ENCODE measurements at regions not wholly inside any gene's neighbourhood (a gene's known extent, or its start where the extent isn't known, plus 50 kb on each side); places are given as distances from the start of the nearest gene placed in this dataset.

- DNase-seq (ENCODE audit: low read depth): no peak
- no peak for TF ChIP-seq CTCF (IDR thresholded peaks at IDR 0.05; ENCODE audit: insufficient read depth, low read depth, low read length, missing control alignments)
- H3K4me3 ChIP-seq (ENCODE audit: low read length): no peak overlapping the region
These were observed 571.2 kb upstream of the CFAP20DC start for GRCh38 chr3:59621037-59621436.

GRCh38 chr3:59620325-59620724 is 570.5 kb upstream of the CFAP20DC start:
- TF ChIP-seq CTCF (IDR thresholded peaks at IDR 0.05; ENCODE audit: insufficient read depth, low read depth, low read length, missing control alignments): no peak
- no peak for DNase-seq (ENCODE audit: low read depth)
- H3K4me3 ChIP-seq (ENCODE audit: low read length): no peak overlapping the region

GRCh38 chr3:59612444-59612715 is 562.6 kb upstream of the CFAP20DC start:
- no peak overlapping the region for H3K4me3 ChIP-seq (ENCODE audit: low read length)
- no peak for DNase-seq (ENCODE audit: low read depth)
- no peak for TF ChIP-seq CTCF (IDR thresholded peaks at IDR 0.05; ENCODE audit: insufficient read depth, low read depth, low read length, missing control alignments)

- H3K4me3 ChIP-seq (ENCODE audit: low read length): no peak overlapping the region
- DNase-seq (ENCODE audit: low read depth): no peak
- TF ChIP-seq CTCF (IDR thresholded peaks at IDR 0.05; ENCODE audit: insufficient read depth, low read depth, low read length, missing control alignments): no peak
These were observed 562.0 kb upstream of the CFAP20DC start for GRCh38 chr3:59611649-59612443.

GRCh38 chr3:59609657-59610348 is 560.0 kb upstream of the CFAP20DC start:
- no peak for TF ChIP-seq CTCF (IDR thresholded peaks at IDR 0.05; ENCODE audit: insufficient read depth, low read depth, low read length, missing control alignments)
- DNase-seq (ENCODE audit: low read depth): peak; percentile 37
- H3K4me3 ChIP-seq (ENCODE audit: low read length): no peak overlapping the region

GRCh38 chr3:59608356-59608755 is 558.5 kb upstream of the CFAP20DC start:
- no peak for DNase-seq (ENCODE audit: low read depth)
- TF ChIP-seq CTCF (IDR thresholded peaks at IDR 0.05; ENCODE audit: insufficient read depth, low read depth, low read length, missing control alignments): no peak
- no peak overlapping the region for H3K4me3 ChIP-seq (ENCODE audit: low read length)

GRCh38 chr3:59607656-59608055 is 557.8 kb upstream of the CFAP20DC start:
- no peak overlapping the region for H3K4me3 ChIP-seq (ENCODE audit: low read length)
- peak; percentile 11 for DNase-seq (ENCODE audit: low read depth)
- no peak for TF ChIP-seq CTCF (IDR thresholded peaks at IDR 0.05; ENCODE audit: insufficient read depth, low read depth, low read length, missing control alignments)
